Dermis microvascular lymphatic vessel endothelial cell (primary cell): ENCODE measurements at regions not wholly inside any gene's neighbourhood (a gene's known extent, or its start where the extent isn't known, plus 50 kb on each side); places are given as distances from the start of the nearest gene placed in this dataset.

ENCODE experiments used
- DNase-seq, 2 donors: peaks; one replicate each; pipeline versions ENCODE4 v3.0.0 to v3.0.0-alpha.2; 2010; ENCODE audit warnings: low read depth in 2 of 2

DNA sequence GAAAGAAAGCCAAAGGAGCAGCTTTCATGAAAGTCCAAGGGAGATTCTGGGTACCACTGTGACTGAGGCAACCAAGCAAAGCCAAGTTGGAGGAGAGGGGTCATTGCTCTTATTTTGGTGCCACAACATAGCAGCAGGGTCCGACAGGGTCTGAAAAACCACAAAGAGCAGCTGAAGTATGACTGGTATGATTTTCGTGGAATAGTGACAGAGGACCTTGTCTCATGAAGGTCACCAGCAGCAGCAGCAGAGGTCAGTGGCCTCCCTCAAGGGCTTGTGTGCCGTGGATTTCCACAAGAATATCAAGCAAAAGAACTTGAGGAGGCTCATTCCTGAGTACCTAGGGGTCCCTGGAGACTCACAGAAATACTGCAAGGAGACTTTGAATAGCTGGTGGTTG is 160.9 kb upstream of the SYT6 start:
- no peak for DNase-seq

DNA sequence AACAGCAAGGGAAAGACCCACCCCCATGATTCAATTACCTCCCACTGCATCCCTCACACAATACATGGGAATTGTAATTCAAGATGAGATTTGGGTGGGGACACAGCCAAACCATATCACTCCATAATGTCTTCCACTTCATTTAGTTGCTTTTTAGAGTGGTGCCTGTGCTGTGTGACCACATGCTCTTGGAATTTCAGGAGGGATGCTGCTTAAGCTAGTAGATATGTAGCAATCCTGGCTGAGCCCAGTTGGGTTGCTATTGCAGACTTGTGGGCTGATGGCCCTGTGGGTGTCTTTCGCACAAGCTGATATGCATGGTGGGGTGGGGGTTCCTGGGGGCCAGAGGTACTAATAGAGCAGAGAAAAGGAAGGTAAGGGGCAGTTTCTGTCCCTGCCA is 160.4 kb upstream of the SYT6 start:
- DNase-seq, result no peak

DNA sequence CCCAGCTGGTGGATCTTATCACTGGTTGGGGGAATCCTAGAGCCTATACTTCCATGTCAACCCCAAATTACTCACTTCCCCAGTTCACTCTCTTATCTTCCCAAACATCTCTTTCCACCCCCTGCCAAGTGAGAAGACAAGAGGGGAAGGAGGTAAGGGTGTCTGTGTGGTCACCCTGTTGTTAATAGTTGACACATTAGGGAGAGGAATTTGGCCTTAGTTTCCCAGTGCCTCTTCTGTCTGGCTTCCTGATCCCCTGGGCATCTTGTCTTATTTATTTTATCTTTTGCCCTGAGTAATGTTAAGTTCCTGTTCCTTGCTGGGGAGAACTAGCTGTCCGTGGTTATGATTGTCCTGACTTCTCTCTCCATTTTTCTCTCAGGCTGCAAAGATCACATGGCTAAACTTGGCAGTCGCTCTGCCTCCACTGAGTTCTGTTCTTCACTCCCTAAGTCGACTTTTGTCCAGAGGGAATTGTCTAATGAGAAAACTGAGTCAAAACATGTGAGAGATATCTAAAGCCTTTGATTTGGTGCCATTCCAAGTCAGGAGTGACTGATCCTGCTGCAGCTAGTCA is 157.1 kb upstream of the SYT6 start:
- DNase-seq, result no peak

DNA sequence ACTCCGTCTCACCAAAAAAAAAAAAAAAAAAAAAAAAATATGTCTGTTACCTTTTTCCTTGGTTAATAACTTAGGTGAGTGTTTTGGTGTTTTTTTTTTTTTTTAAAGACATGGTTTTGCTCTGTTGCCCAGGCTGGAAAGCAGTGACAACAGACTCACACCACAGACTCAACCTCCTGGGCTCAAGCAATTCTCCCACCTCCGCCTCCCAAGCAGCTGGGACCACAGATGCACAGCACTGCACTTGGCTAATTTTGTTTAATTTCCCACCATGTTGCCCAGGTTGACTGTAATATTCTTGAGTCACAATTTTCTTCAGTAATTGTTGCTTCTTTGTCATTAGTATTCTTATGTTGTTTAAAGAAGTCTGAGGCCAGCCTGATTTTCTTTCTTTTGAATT is 149.2 kb upstream of the SYT6 start:
- DNase-seq, result no peak

DNA sequence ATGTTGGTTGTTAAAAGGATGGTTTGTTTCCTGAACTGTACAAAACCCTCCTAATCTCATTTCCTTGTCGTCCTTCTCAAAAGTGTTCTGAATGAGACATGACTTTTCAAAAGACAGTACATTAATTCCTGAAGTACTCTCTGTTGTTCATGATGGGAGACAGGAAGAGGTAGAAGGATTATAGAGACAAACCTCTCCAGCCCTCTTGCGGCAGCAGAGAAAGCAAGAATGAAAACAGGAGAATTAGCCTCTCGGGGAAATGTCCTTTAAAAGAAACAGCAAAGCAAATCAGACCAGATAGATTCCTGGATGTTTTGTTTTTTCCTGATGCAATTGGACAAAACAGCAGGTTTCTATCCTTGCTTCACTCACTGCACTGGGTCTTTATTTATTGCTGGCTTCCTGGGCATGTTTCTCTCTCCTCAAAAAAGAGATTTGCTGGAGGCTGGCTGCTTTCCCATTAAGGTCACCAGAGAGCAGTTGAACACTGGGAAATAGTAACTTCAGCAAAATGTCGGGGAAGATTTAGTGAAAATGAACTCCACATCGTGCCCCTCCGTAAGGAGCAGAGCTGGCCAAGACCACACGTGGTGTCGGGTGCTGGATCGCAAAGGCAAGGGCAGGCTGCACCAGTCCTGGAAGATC is 145.8 kb upstream of the SYT6 start:
- DNase-seq, result no peak

DNA sequence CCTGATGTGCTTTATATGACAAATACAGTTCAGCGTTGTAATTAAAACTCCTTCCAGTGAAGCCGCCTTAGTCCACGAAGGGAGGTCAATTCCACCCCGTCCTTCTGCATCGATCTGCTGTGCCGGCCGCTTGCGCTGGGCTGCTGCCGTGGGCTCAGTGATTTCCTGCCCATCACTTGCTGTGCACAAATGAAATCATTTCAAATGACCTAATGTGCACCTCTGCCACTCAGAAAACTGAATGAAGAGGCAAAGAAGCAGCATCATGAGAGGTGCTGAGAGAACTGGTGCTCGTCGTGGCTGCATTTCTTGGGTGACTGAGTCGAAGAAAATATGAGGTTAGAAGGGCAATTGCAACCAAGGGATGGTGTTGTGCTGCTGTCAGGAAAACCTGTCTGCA is 144.3 kb upstream of the SYT6 start:
- DNase-seq, result no peak

DNA sequence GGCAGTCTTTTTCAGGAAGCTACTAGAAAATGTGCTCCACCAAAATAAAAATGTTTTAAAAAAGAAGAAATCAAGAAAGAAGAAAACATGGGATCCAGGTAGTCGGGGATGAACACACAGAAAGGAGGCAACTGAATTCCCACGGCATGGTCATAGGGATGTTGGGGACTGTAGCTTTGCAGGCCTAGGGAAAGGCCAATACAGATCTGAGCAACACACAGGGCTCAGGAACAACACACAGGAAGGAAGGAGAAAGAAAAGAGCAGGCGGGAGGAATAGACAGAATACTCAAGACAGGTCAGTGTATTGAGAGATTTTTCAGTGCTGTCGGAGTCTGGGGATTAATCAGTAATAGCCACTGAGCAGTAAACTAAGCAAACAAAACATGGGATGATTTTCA is 142.7 kb upstream of the SYT6 start:
- DNase-seq, result no peak

DNA sequence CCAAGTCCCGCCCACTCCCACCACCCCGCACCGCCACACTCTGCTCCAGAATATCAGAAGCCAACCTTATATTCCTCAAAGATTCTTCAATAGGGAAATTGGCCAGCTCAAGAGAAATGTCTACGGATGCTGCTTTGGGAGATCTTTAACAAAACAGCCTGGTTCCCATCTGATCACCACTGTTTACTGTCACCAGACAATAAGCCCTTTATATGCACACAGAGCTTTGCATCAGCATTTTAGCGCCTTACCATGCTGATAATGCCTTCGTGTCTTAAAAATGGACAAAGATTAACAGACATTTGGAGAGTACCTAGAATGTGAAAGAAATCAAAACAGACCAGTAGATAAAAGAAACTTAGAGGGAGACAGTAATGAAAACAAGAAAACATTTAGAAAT is 141.7 kb upstream of the SYT6 start:
- no peak for DNase-seq

DNA sequence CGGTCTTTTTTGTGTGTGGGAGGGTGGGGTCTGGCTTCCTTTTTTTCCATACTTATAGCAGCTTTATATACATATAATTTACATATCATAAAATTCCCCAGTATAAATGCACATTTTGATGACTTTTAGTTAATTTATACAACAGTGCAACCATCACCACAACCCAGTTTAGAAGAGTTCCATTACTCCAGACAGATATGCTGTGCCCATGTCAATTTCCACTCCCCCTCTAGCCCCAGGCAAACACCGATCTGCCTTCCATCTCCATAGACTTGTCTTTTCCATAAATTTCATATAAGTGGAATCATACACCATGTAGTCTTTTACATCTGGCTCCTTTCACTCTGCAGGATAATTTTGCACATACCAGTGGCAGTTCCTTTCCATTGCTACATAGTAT is 139.2 kb upstream of the SYT6 start:
- no peak for DNase-seq

DNA sequence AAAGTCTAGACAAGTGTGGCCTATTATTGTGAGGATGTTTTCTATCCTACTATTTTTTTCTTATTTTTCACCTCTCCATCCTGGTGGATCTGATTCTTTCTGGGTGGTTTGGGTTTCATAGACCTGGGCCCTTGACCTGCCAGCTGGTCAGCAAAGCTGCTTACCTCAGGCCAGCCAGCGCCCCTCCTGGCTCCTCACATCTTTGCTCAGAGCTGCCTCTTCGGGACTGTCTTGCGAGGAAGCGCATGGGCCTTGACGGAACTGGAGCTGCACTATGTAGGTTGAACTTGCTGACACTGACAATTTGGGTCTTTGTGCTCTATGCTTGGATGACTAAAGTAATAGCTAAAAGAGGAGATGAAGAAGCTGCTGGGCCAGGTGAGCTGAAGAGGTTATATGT is 138.5 kb upstream of the SYT6 start:
- DNase-seq, result no peak

DNA sequence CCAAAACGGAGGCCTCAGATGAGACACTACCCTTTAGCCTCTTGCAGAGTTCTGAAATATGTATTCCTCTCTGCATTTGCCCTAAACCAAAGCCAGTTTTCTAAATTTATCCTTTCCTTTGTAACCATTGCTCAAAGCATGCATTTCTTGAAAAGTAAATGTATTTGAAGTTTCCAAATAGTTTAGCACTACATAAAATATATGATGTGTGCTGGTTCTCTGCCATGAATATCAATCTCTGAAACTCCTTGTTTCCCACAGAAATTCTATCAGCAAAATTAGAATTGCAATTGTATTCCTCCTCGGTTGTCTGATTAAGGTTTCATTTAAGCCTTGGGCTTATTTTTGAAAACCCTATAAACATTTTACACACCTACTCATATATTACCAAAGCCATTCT is 137.1 kb upstream of the SYT6 start:
- no peak for DNase-seq

DNA sequence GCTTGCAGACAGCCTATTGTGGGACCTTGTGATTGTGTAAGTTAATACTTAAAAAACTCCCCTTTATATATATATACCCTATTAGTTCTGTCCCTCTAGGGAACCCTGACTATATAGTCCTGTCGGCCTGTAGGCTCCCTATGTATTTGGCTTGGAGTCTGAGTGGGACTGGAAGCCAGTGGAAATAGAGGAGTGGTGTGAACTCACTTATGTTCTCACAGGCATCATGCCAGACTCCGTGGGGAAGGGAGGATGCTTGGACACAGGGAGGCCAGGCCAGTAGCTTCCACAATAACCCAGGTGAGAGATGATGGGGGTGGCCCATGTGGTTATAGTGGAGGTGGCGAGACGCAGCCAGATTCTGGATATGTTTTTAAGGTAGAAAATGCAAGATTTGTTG is 136.7 kb upstream of the SYT6 start:
- no peak for DNase-seq

DNA sequence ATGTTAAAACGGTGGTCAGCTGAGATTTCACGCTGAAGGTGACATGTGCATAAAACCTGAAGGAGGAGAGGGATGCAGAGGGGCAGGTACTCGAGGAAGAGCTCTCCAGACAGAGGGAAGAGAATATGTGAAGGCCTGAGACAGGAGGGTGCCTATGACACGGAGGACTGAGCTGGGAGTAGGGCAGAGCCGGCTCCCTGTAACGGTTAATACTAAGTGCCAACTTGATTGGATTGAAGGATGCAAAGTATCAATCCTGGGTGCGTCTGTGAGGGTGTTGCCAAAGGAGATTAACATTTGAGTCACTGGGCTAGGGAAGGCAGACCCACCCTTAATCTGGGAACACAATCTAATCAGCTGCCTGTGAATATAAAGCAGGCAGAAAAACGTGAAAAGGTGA is 136.2 kb upstream of the SYT6 start:
- DNase-seq, result no peak

DNA sequence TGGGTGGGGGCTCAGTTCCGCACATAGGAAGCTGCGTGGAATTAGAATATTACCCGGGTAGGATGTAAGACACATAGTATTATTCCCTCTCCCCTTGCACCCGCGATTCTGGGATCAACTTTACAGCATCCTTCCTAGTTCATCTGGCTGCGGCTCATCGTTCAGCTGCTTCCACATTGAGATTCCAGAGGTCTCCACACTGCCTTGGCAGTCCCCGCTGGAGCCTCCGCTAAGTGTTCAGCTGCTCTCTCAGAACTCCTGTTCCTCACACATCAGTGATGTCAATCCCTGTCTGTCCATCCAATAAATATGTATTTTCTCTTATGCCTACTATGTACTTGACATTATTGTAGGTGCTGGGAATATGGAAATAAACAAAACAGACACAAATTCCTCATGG is 135.6 kb upstream of the SYT6 start:
- no peak for DNase-seq

DNA sequence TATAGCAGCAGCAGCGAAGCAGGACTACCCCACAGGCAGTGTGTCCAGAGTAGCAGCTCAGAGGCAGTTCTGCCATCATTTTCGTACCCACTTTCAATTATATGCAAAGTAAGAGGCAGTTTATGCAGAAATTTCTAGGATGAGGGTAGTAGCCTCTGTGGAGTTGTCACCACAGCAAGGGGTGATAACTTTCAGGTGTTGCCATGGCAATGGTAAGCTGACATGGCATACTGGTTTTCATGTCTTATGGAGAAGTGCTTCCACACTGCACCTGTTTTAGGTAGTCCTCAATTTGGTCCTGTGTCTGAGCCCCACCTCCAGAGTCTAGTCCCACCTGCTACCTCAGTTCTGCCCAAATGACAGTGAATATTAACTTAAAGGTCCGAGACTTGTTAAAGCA is 133.3 kb upstream of the SYT6 start:
- no peak for DNase-seq

DNA sequence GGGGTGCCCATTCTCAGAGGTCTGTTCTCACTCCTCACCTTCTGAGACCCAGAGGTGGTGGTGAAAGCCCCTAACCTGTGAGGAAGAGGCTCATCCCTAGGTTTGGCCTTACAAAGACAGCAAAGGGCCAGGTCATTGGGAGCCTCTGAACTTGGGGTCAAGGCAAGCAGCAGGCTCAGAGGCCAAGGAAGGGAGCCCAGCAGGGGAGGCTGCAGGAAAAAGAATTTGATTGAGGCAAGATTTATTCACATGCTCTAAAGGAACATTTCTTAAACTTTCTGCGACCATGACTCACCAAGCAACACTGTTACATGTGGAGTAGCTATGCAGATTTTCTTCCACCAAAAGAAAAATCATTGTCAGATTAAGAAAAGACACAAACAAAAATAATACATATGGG is 132.5 kb upstream of the SYT6 start:
- no peak for DNase-seq

DNA sequence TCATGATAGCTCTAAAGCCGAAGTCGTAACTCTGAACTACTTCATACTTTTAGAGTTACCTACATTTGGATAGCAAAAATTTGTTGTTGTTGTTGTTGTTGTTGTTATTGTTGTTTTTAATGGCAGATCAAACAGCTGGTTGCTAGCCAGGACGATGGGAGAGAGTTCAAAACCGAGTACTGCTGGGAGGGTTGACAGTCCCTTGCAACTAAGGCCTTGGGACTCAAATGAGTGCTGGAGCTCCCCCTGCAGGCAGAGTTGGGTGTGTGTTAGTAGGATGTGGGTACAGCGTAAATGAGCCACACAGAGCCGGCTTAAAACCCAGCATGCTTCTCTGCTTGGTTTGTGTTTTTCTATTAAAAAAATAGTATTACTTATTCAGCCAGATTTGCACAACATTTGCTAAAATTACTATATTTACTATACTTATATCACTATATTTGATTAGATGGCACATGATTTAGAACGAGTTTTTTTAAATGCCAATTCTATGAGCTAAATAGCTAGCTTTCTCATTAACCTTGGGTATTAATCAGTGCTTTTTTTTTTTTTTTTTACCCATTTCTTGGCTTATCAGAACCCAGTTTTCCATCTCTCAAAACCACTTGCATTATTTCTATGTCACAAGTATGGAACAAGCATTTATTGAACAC is 129.2 kb upstream of the SYT6 start:
- DNase-seq, result peak; percentile 82 to 87

DNA sequence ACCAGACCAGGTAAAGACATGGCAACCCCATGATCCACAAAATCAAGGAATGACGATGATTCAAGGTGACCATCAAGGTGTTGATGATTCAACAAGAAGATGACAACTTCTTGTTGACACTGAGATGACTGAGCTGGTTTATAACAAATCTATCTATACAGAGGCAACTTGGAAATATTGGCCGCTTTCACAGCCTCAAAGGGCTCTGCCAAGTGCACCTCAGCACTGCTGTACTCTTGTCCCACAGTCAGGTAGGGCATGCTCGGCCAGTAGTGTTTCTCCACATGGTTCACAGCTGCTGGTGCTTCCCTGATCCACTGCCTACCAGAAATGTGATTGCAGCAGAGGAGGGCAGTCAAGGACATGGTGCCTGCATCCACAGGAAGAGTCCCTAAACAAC is 125.2 kb upstream of the SYT6 start:
- no peak for DNase-seq

DNA sequence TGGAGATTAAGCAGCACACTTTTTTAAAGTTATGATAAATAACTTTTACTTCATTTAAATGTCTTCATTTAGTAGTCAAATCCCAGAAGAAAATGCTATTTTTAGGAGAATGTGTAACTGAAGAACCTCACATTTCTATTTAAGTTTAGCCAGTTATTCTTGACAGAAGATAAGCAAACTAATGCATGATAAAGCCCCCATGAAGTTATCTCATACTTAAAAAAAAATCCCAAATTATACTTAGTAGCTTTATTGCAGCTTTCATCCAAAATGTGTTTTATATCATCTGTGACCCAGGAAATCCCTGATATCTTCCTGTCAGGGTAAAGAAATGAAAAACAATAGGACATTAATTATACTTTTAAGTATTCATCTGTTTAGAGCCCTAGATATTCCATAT is 124.8 kb upstream of the SYT6 start:
- no peak for DNase-seq

DNA sequence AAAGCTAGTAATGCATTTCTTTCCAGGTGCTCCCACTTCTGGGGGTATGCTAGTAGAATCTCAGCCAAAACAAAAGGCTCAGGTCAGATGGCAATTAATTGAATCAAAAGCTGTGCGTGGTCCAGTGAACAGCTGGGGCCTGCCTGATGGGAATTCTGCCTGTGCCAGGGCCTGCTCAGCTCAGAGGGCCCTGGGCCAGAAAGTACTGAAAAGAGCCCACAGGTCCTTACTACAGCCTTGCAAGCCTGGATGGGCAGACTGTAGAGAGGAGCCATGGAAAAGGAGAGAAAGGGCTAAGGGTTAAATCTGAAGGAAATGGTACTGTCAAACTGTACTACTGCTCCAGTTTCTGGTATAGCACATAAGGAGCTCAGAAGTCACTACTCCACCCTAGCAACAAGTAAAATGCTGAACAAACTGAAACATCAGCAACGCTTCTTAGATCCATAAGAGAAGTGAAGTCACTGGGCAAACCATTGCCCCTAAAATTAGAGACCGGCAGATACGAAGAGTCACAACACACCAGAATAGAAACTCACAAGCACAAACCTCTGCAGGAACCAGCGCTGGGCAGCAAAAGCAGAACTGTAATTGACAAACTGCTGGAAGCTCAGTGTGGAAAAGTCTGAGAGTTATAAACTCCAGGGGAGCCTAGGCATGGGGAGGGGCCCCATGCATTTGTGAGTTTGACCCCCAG is 121.1 kb upstream of the SYT6 start:
- DNase-seq, result no peak

DNA sequence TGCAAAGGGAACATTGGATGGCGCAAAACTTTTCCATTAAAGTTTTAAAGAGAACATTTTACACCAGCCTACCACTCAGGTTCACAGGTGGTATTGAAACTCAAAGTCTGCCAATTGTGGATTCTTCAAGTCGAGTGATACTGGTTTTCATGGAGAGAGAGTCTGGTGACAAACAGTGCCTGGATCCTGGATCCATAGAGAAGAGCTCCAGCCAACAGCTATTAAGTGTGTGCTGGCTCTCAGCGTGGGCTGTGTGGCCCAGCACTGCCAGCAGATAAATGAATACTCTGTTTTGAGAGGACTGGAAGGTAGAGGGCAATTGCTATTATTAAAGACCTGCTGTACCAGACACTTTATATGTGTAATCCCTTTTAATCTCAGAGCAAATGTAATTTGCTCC is 118.9 kb upstream of the SYT6 start:
- DNase-seq, result no peak

DNA sequence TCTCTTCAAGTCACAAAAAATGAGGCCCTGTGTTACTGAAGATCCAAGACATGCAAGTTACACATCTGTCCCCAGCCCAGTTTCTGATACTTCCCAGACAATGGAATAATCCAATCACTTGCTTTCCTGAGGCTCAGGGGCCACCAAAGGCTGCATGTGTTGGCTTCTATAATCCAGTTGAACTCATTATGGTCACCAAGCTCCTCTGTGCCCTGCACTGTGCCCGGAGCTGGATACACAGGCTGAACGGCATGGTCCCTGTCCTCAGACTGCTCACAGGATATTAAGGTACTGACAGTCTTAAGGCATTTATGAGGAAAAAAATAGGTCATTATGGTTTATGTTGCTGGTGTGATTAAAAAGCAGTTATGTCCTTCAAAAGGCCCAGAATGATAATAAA is 117.0 kb upstream of the SYT6 start:
- DNase-seq, result no peak

DNA sequence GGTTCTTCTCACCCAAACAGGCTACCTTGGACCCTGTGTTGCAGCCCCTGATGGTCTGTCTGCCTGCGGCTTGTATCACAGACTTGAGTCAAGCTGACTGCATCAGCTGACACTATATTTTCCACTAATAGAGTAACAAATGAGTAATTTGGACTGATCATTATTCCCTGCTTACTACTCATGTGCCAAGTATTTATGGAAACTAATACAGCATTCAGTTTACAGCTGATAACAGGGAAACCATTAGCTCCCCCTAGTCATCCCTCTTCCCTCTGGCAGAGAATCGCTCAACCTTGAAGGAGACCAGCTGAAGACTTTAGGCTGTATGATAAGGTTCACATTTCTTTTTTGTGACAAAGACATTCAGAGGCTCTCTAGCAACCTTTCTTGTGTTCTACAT is 116.6 kb upstream of the SYT6 start:
- DNase-seq, result no peak
